Neutrophil (primary cell): ENCODE measurements at regions not wholly inside any gene's neighbourhood (a gene's known extent, or its start where the extent isn't known, plus 50 kb on each side); places are given as distances from the start of the nearest gene placed in this dataset.

ENCODE experiments used
- H3K27ac ChIP-seq: fragments of 200-600 bp; sonication (generic); 2 replicates; pipeline ENCODE4 v1.5.1; 2016; ENCODE audit warnings: mild to moderate bottlenecking, moderate library complexity
- H3K27me3 ChIP-seq: fragments of 200-600 bp; sonication (generic); 2 replicates; pipeline ENCODE4 v1.6.0; 2016; ENCODE audit warnings: mild to moderate bottlenecking
- H3K36me3 ChIP-seq: fragments of 200-600 bp; sonication (generic); 2 replicates; pipeline ENCODE4 v1.5.1; 2017
- H3K4me1 ChIP-seq, 2 experiments: fragments of 200-600 bp in 1 of 2; sonication (generic) in 1 of 2; 1 replicate in 1 of 2; 2 replicates in 1 of 2; pipeline versions ENCODE4 v1.5.1 to v1.6.1; 2013 to 2016; ENCODE audit warnings: low read depth in 1 of 2, low read length in 1 of 2, mild to moderate bottlenecking in 1 of 2, moderate library complexity in 1 of 2; ENCODE audit not compliant: control insufficient read depth in 1 of 2, insufficient read depth in 1 of 2
- H3K4me3 ChIP-seq, 2 experiments: fragments of 200-600 bp in 1 of 2; sonication (generic) in 1 of 2; 1 replicate in 1 of 2; 2 replicates in 1 of 2; pipeline ENCODE4 v1.5.1; 2013 to 2016; ENCODE audit warnings: low read depth in 1 of 2, low read length in 1 of 2, mild to moderate bottlenecking in 1 of 2, moderate library complexity in 1 of 2
- H3K9me3 ChIP-seq: fragments of 200-600 bp; sonication (generic); 2 replicates; pipeline ENCODE4 v1.5.1; 2016
- CTCF ChIP-seq: fragments of 200-600 bp; sonication (generic); IDR thresholded peaks from 2 replicates; pipeline ENCODE4 v1.5.1; 2016; ENCODE audit warnings: antibody characterized with exemption

GRCh38 chr5:68362331-68362730 lies 146.8 kb downstream of the PIK3R1 start:
- TF ChIP-seq CTCF, result no peak
- H3K9me3 ChIP-seq, result no peaks in the 10 kb centered on the region
- no peak overlapping the region for H3K4me3 ChIP-seq
- H3K27ac ChIP-seq, result no peak overlapping the region
- H3K27me3 ChIP-seq, result no peaks in the 10 kb centered on the region
- H3K36me3 ChIP-seq, result no peaks in the 10 kb centered on the region
- H3K4me1 ChIP-seq, result no peaks in the 10 kb centered on the region

- Histone ChIP-seq H3K9me3 (no peaks in the 10 kb centered on the region), H3K4me1 (peaks cover 0 to 5% of the 10 kb centered on the region in 2 experiments), H3K27ac (no peak overlapping the region), H3K27me3 (no peaks in the 10 kb centered on the region), H3K36me3 (no peaks in the 10 kb centered on the region), H3K4me3 (no peak overlapping the region)
- no peak for TF ChIP-seq CTCF
Measured at GRCh38 chr5:68365889-68366288, 150.3 kb downstream of the PIK3R1 start.

GRCh38 chr5:68367287-68367686 lies 151.7 kb downstream of the PIK3R1 start:
- Histone ChIP-seq H3K27me3 (no peaks in the 10 kb centered on the region), H3K36me3 (no peaks in the 10 kb centered on the region), H3K27ac (no peak overlapping the region), H3K4me1 (peaks cover 5% of the 10 kb centered on the region in 2 experiments), H3K9me3 (no peaks in the 10 kb centered on the region), H3K4me3 (no peak overlapping the region)
- TF ChIP-seq CTCF, result no peak

GRCh38 chr5:68367717-68368116 lies 152.2 kb downstream of the PIK3R1 start:
- H3K36me3 ChIP-seq, result no peaks in the 10 kb centered on the region
- no peaks in the 10 kb centered on the region for H3K27me3 ChIP-seq
- H3K4me3 ChIP-seq, result no peak overlapping the region
- H3K9me3 ChIP-seq, result no peaks in the 10 kb centered on the region
- H3K4me1 ChIP-seq, result peaks cover 5% of the 10 kb centered on the region in 2 experiments
- no peak overlapping the region for H3K27ac ChIP-seq
- no peak for TF ChIP-seq CTCF

- TF ChIP-seq CTCF, result no peak
- no peaks in the 10 kb centered on the region for H3K27me3 ChIP-seq
- H3K9me3 ChIP-seq, result no peaks in the 10 kb centered on the region
- H3K4me3 ChIP-seq, result no peak overlapping the region
- H3K4me1 ChIP-seq, result peaks cover 5% of the 10 kb centered on the region in 2 experiments
- H3K27ac ChIP-seq, result no peak overlapping the region
- no peaks in the 10 kb centered on the region for H3K36me3 ChIP-seq
Measured at GRCh38 chr5:68368311-68369022, 152.9 kb downstream of the PIK3R1 start.
